Ectodermal cell (in vitro differentiated cells): ENCODE measurements at regions not wholly inside any gene's neighbourhood (a gene's known extent, or its start where the extent isn't known, plus 50 kb on each side); places are given as distances from the start of the nearest gene placed in this dataset.

ENCODE experiments used
- H3K27ac ChIP-seq: 2 replicates; pipeline ENCODE4 v1.7.0; 2013; ENCODE audit warnings: mild to moderate bottlenecking, low read depth, low read length; ENCODE audit not compliant: insufficient read depth, poor library complexity, severe bottlenecking
- H3K27me3 ChIP-seq: 2 replicates; pipeline ENCODE4 v1.7.0; 2013; ENCODE audit warnings: mild to moderate bottlenecking, low read length; ENCODE audit not compliant: insufficient read depth, control insufficient read depth, poor library complexity, severe bottlenecking
- H3K36me3 ChIP-seq: one replicate; pipeline ENCODE4 v1.7.0; 2013; ENCODE audit warnings: low read length; ENCODE audit not compliant: control insufficient read depth, insufficient read depth
- H3K4me1 ChIP-seq: one replicate; pipeline ENCODE4 v1.7.0; 2013; ENCODE audit warnings: low read length; ENCODE audit not compliant: control insufficient read depth, insufficient read depth
- H3K4me3 ChIP-seq: 2 replicates; pipeline ENCODE4 v1.7.0; 2013; ENCODE audit warnings: low read depth, low read length, control low read depth; ENCODE audit not compliant: insufficient read depth
- H3K9me3 ChIP-seq: 2 replicates; pipeline ENCODE4 v1.7.0; 2013; ENCODE audit warnings: mild to moderate bottlenecking, low read length, moderate library complexity; ENCODE audit not compliant: control insufficient read depth
- WGBS, 2 experiments: methylation state at CpG; one replicate each; pipeline ENCODE4 v1.1.7; 2013; ENCODE audit warnings: missing lambda C conversion rate in 2 of 2; 5-methylcytosine and 5-hydroxymethylcytosine counted together

- Histone ChIP-seq H3K9me3 (no peaks in the 10 kb centered on the region), H3K27ac (no peak overlapping the region), H3K4me3 (no peak overlapping the region), H3K27me3 (no peaks in the 10 kb centered on the region), H3K4me1 (no peaks in the 10 kb centered on the region), H3K36me3 (no peaks in the 10 kb centered on the region)
- WGBS, 2 experiments, result 90 to 95% methylated on average over 4 of the region's 4 CpGs
These were observed 161.8 kb downstream of the FOXO1 start for GRCh38 chr13:40504641-40505040.

GRCh38 chr13:40505196-40505595 is 161.2 kb downstream of the FOXO1 start:
- Histone ChIP-seq H3K4me3 (no peak overlapping the region), H3K36me3 (no peaks in the 10 kb centered on the region), H3K27me3 (no peaks in the 10 kb centered on the region), H3K27ac (no peak overlapping the region), H3K4me1 (no peaks in the 10 kb centered on the region), H3K9me3 (no peaks in the 10 kb centered on the region)
- WGBS, 2 experiments, result 93 to 94% methylated on average over 3 of the region's 3 CpGs
